Activated naive CD8-positive, alpha-beta T cell treated with anti-CD3 and anti-CD28 coated beads for 36 hours (primary cell): ENCODE measurements at regions not wholly inside any gene's neighbourhood (a gene's known extent, or its start where the extent isn't known, plus 50 kb on each side); places are given as distances from the start of the nearest gene placed in this dataset.
A peak's percentile ranks its signal among the peaks of the same experiment; 100 is the strongest.

Experiments used
- DNase-seq: peaks from one replicate; pipeline ENCODE4 v3.0.0; 2021
- H3K27ac Mint-ChIP-seq: one replicate; pipeline ENCODE4 v1.8.0; 2022; ENCODE audit warnings: mild to moderate bottlenecking, moderate library complexity, mixed read lengths
- H3K27me3 Mint-ChIP-seq: one replicate; pipeline ENCODE4 v1.8.0; 2022; ENCODE audit warnings: mild to moderate bottlenecking, mixed read lengths
- H3K36me3 Mint-ChIP-seq: one replicate; pipeline ENCODE4 v1.8.0; 2021; ENCODE audit warnings: mild to moderate bottlenecking, mixed read lengths
- H3K4me1 Mint-ChIP-seq: one replicate; pipeline ENCODE4 v1.8.0; 2021; ENCODE audit warnings: mixed read lengths
- H3K4me3 Mint-ChIP-seq: one replicate; pipeline ENCODE4 v1.8.0; 2022; ENCODE audit warnings: mild to moderate bottlenecking, moderate library complexity, mixed read lengths
- H3K9me3 Mint-ChIP-seq: one replicate; pipeline ENCODE4 v1.8.0; 2022; ENCODE audit warnings: mixed read lengths

- Mint-ChIP-seq H3K27me3 (peaks cover 21% of the 10 kb centered on the region), H3K9me3 (no peaks in the 10 kb centered on the region), H3K36me3 (no peaks in the 10 kb centered on the region), H3K4me3 (no peak overlapping the region), H3K4me1 (peaks cover 4% of the 10 kb centered on the region), H3K27ac (no peak overlapping the region)
- no peak for DNase-seq
Observed at GRCh38 chr22:22425356-22425755, 83.2 kb downstream of the ZNF280B start.

DNA sequence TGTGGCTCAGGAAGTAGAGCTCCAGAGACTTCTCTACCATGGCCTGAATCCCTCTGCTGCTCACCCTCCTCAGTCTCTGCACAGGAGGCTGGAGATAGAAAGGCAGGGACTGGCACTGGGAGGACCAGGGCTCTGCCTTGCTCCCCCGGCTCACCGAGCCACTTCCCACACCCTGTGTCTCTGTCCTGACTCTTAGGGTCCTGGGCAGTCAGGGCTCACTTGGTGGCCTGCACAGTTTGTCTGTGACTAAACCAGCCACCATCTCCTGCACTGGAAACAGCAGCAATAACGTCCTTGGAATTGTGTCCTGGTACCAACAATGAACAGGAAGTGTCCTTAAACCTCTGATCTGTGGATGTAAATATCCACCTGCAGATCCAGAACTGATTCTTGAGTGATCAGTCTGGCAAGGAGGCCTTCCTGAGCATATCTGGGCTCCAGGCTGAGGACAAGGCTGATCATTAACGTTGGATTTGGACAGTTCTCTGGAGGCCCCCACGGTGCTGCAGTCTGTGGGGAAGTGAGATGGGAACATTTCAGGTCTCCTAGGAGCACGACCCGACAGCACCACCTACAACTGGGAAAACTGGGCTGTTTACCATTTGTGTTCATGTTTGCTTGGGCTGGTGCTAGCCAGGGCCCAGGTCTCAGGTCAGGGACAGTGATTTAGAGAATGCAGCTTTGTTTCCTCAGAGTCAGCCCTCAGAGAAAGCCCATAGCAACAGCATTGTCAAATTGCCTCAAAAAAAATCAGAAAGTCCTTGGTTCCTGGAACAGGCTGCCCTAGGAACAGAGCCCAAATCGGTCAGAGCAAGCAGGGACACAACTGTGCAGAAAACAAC is 82.5 kb downstream of the ZNF280B start:
- H3K9me3 Mint-ChIP-seq = no peaks in the 10 kb centered on the region
- H3K36me3 Mint-ChIP-seq = no peaks in the 10 kb centered on the region
- H3K27me3 Mint-ChIP-seq = peaks cover 24% of the 10 kb centered on the region
- no peak overlapping the region for H3K4me3 Mint-ChIP-seq
- DNase-seq = no peak
- no peak overlapping the region for H3K27ac Mint-ChIP-seq
- H3K4me1 Mint-ChIP-seq = peaks cover 4% of the 10 kb centered on the region

- DNase-seq = no peak
- Mint-ChIP-seq H3K27me3 (peaks cover 21% of the 10 kb centered on the region), H3K27ac (no peak overlapping the region), H3K36me3 (no peaks in the 10 kb centered on the region), H3K4me3 (no peak overlapping the region), H3K9me3 (no peaks in the 10 kb centered on the region), H3K4me1 (peaks cover 2% of the 10 kb centered on the region)
Observed at GRCh38 chr22:22427542-22428065, 80.9 kb downstream of the ZNF280B start.

GRCh38 chr22:22428222-22429098 is 80.1 kb downstream of the ZNF280B start:
- Mint-ChIP-seq H3K27ac (no peak overlapping the region), H3K4me1 (no peaks in the 10 kb centered on the region), H3K36me3 (no peaks in the 10 kb centered on the region)

DNA sequence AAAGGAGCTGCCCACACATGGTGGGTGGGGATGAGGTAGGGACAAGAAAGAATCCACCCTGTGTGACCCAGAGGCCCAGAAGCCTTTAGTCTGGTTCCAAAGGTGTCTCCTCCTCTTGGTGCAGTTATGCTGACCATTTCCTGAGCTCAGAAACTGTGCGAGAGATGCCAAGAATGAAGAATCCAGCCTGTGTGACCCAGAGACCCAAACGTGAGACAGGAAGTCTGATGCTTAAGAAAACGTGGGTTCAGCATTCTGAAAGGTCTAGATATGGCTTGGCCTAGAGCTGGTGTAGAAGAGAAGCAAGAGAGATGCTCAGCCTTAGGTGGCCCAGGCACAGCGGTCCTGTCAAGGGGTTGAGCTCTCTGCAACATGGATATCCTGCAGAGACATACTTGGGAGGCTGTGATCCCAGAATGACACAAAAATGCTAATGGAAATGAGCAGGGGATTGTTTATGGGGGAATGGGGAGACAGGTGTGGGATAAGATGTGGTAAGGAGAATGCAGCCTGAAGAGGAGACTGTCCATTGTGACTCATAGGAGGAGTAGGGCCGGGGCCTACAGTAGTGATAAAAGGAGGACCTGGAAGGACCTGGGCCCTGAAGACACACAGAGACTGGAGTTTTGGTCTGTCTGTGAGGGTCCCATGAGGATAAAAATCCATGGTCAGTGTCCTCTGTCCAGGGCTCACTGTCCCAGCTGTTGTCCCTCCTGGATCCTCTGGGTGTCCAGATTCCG is 79.0 kb downstream of the ZNF280B start:
- no peak for DNase-seq
- Mint-ChIP-seq H3K4me3 (no peak overlapping the region), H3K27me3 (peaks cover 17% of the 10 kb centered on the region), H3K9me3 (no peaks in the 10 kb centered on the region), H3K27ac (no peak overlapping the region), H3K4me1 (no peaks in the 10 kb centered on the region), H3K36me3 (no peaks in the 10 kb centered on the region)

More at GRCh38 chr22:22428222-22429098, 80.1 kb downstream of the ZNF280B start:
- Mint-ChIP-seq H3K9me3 (no peaks in the 10 kb centered on the region), H3K4me3 (no peak overlapping the region), H3K27me3 (peaks cover 18% of the 10 kb centered on the region)
- DNase-seq = no peak

DNA sequence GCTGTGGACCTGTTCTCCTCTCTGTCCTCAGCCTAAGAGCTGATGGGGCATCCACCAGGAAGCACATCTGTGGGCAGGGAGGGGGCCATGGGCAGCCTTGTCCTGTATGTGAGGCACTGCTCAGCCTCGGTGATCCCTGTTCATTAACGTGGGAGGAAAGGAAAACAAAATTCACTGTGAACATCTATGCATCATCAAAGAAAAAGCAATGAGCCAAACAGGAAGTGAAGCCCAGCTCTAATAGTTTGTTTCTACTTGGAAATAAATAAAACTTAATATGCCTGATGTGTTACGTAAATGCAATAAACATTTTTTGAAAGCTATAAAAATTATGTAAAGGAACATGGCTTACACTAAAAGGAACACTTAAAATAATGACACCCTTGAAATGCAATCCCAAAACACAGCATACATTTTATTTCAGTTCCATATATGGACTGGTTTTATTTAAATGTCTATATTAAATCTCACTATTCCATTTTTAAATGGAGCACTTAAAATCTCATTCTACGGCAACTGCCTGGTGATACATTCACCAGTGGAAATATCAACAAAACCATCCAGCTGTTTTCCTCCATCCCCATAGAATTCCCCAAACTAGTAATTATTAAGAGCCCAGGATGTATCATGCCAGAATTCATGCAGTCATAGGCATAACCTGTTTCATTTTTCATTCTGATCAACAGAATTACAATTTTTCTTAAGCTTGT is 78.3 kb downstream of the ZNF280B start:
- H3K9me3 Mint-ChIP-seq = no peaks in the 10 kb centered on the region
- no peak for DNase-seq
- H3K4me3 Mint-ChIP-seq = no peak overlapping the region
- H3K36me3 Mint-ChIP-seq = no peaks in the 10 kb centered on the region
- H3K27ac Mint-ChIP-seq = no peak overlapping the region
- peaks cover 18% of the 10 kb centered on the region for H3K27me3 Mint-ChIP-seq
- H3K4me1 Mint-ChIP-seq = no peaks in the 10 kb centered on the region

GRCh38 chr22:22431271-22432220 is 77.0 kb downstream of the ZNF280B start:
- H3K27ac Mint-ChIP-seq = no peak overlapping the region
- peaks cover 16% of the 10 kb centered on the region for H3K27me3 Mint-ChIP-seq
- H3K4me3 Mint-ChIP-seq = no peak overlapping the region
- no peaks in the 10 kb centered on the region for H3K9me3 Mint-ChIP-seq
- peak; percentile 55 for DNase-seq
- H3K36me3 Mint-ChIP-seq = no peaks in the 10 kb centered on the region
- no peaks in the 10 kb centered on the region for H3K4me1 Mint-ChIP-seq

GRCh38 chr22:22432479-22432878 is 76.1 kb downstream of the ZNF280B start:
- H3K4me3 Mint-ChIP-seq = no peak overlapping the region
- H3K9me3 Mint-ChIP-seq = no peaks in the 10 kb centered on the region
- H3K4me1 Mint-ChIP-seq = no peaks in the 10 kb centered on the region
- no peak for DNase-seq
- no peaks in the 10 kb centered on the region for H3K36me3 Mint-ChIP-seq
- peaks cover 23% of the 10 kb centered on the region for H3K27me3 Mint-ChIP-seq
- no peak overlapping the region for H3K27ac Mint-ChIP-seq

GRCh38 chr22:22432937-22433336 is 75.6 kb downstream of the ZNF280B start:
- DNase-seq = no peak
- Mint-ChIP-seq H3K4me1 (no peaks in the 10 kb centered on the region), H3K27ac (no peak overlapping the region), H3K36me3 (no peaks in the 10 kb centered on the region), H3K9me3 (no peaks in the 10 kb centered on the region), H3K4me3 (no peak overlapping the region), H3K27me3 (peaks cover 23% of the 10 kb centered on the region)

DNA sequence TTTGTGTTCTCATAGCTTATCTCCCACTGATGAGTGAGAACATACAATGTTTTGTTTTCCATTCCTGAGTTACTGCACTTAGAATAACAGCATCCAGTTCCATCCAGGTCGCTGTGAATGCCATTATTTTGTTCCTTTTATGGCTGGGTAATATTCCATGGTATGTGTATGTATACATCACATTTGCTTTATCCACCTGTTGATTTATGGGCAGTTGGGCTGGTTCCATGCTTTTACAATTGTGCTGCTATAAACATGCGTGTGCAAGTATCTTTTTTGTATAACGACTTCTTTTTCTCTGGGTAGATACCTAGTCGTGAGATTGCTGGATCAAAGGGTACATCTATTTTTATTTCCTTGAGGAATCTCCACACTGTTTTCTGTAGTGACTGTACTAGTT is 74.8 kb downstream of the ZNF280B start:
- Mint-ChIP-seq H3K9me3 (no peaks in the 10 kb centered on the region), H3K36me3 (no peaks in the 10 kb centered on the region), H3K27ac (no peak overlapping the region), H3K4me3 (no peak overlapping the region), H3K4me1 (no peaks in the 10 kb centered on the region), H3K27me3 (peaks cover 30% of the 10 kb centered on the region)
- no peak for DNase-seq
